ENCODE measurements at regions not wholly inside any gene's neighbourhood (a gene's known extent, or its start where the extent isn't known, plus 50 kb on each side); places are given as distances from the start of the nearest gene placed in this dataset.

DNA sequence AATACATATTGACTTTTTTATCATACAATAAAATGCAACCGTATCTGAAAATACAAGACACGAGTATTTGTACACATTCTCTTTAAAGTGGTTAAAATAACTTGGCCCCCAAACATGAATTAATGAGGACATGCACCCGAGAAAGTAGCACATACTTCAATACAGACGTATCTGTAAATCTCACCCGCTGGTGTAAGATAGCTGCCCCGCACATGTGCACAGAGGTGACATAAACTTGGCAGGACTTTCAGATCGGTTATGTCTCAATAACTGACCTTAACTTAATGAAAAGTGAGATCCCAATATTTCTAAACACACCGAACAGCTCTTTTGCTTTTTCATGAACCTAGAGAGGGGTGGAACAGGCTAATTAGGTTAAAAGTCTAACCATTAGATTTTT, 91.5 kb upstream of the RPS6KA2 start:
- Histone ChIP-seq H3K4me3 (ENCODE audit: insufficient read depth in 1 of 2, low read depth in 1 of 2, low read length in 2 of 2) (no peak overlapping the region), H3K79me1 (replicated peaks; ENCODE audit: low read length, poor library complexity, severe bottlenecking) (no peaks in the 10 kb centered on the region), H4K8ac (ENCODE audit: low read length) (no peak overlapping the region), H2BK12ac (ENCODE audit: low read length in 2 of 2) (no peak overlapping the region), H4K91ac (ENCODE audit: low read length) (no peak overlapping the region), H3K4me2 (ENCODE audit: low read length, poor library complexity, severe bottlenecking) (no peak overlapping the region), H3K23ac (ENCODE audit: low read length in 2 of 2) (no peak overlapping the region), H2AK5ac (ENCODE audit: low read length, severe bottlenecking) (no peak overlapping the region), H3K18ac (ENCODE audit: low read depth in 1 of 2, low read length in 2 of 2) (no peak overlapping the region), H2AFZ (ENCODE audit: low read depth, low read length) (no peak overlapping the region), H3K9ac (ENCODE audit: low read length) (no peak overlapping the region), H3K36me3 (ENCODE audit: control insufficient read depth in 1 of 2, insufficient read depth in 2 of 2, low read depth in 1 of 2, low read length in 2 of 2) (peaks cover 0 to 2% of the 10 kb centered on the region in 2 experiments), H3K27ac (ENCODE audit: low read length, poor library complexity, severe bottlenecking) (no peak overlapping the region), H3K4me1 (ENCODE audit: control insufficient read depth, insufficient read depth, low read depth, low read length) (no peaks in the 10 kb centered on the region), H3K27me3 (ENCODE audit: control insufficient read depth in 1 of 2, insufficient read depth in 1 of 2, low read length in 2 of 2) (peaks cover 0 to 5% of the 10 kb centered on the region in 2 experiments), H3K4ac (ENCODE audit: low read depth in 1 of 2, low read length in 2 of 2) (no peak overlapping the region), H2BK15ac (ENCODE audit: low read depth, poor library complexity, severe bottlenecking) (no peak overlapping the region), H3K14ac (ENCODE audit: low read length in 2 of 2) (no peak overlapping the region), H2BK5ac (ENCODE audit: low read depth, low read length, poor library complexity, severe bottlenecking) (no peak overlapping the region), H3K9me3 (ENCODE audit: control insufficient read depth, low read length) (no peaks in the 10 kb centered on the region), H2BK120ac (ENCODE audit: low read depth, low read length) (no peak overlapping the region)
- WGBS: 84% methylated on average over 6 of the region's 8 CpGs
- DNase-seq: no peak

DNA sequence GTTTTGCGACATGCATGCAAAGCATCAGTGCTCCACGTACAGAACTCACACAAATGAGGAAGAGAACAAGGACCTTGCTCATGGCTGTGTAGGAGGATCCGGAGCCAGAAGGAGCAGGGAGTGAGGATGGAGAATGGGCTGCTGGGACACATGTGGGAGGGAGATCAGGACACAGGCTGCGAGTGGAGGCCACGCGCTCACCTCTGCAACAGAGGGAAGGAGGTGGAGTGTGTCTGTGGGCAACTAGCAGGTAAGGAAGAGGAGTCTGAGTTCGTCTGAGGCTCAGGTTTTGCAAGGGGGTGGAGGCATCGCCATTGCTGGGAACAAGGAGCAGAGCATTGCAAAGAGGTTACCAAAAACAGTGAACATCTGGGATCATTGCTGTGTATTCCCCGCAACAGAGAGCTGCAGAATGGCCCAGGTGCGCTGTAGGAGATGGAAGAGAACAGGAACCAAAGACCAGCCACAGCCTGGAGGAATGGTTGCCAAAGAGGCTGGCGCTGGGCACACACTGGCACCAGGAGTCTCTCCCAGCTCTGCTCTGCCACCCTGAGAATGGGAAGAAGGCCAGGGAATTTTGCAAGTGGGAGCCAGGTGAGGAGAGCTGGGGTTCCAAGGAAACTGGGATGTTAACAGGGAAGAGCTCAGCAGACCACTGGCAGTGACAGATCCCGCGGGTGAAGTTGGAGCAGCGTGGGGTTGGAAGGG, 90.0 kb upstream of the RPS6KA2 start:
- H4K91ac ChIP-seq (ENCODE audit: low read length): no peak overlapping the region
- H3K9me3 ChIP-seq (ENCODE audit: control insufficient read depth, low read length): no peaks in the 10 kb centered on the region
- no peak overlapping the region for H3K4me2 ChIP-seq (ENCODE audit: low read length, poor library complexity, severe bottlenecking)
- no peak overlapping the region for H3K9ac ChIP-seq (ENCODE audit: low read length)
- no peak overlapping the region for H3K4ac ChIP-seq (ENCODE audit: low read depth in 1 of 2, low read length in 2 of 2)
- no peak overlapping the region for H2BK120ac ChIP-seq (ENCODE audit: low read depth, low read length)
- no peak overlapping the region for H3K23ac ChIP-seq (ENCODE audit: low read length in 2 of 2)
- H3K14ac ChIP-seq (ENCODE audit: low read length in 2 of 2): no peak overlapping the region
- no peak overlapping the region for H2BK12ac ChIP-seq (ENCODE audit: low read length in 2 of 2)
- no peak for DNase-seq
- WGBS: 88% methylated on average over 14 of the region's 14 CpGs
- H3K27ac ChIP-seq (ENCODE audit: low read length, poor library complexity, severe bottlenecking): no peak overlapping the region
- H3K18ac ChIP-seq (ENCODE audit: low read depth in 1 of 2, low read length in 2 of 2): no peak overlapping the region
- no peaks in the 10 kb centered on the region for H3K79me1 ChIP-seq (replicated peaks; ENCODE audit: low read length, poor library complexity, severe bottlenecking)
- no peaks in the 10 kb centered on the region for H3K36me3 ChIP-seq (ENCODE audit: control insufficient read depth in 1 of 2, insufficient read depth in 2 of 2, low read depth in 1 of 2, low read length in 2 of 2)
- H3K4me1 ChIP-seq (ENCODE audit: control insufficient read depth, insufficient read depth, low read depth, low read length): no peaks in the 10 kb centered on the region
- no peak overlapping the region for H2BK5ac ChIP-seq (ENCODE audit: low read depth, low read length, poor library complexity, severe bottlenecking)
- H2BK15ac ChIP-seq (ENCODE audit: low read depth, poor library complexity, severe bottlenecking): no peak overlapping the region
- H2AK5ac ChIP-seq (ENCODE audit: low read length, severe bottlenecking): no peak overlapping the region
- H2AFZ ChIP-seq (ENCODE audit: low read depth, low read length): no peak overlapping the region
- H3K27me3 ChIP-seq (ENCODE audit: control insufficient read depth in 1 of 2, insufficient read depth in 1 of 2, low read length in 2 of 2): peaks cover 0 to 5% of the 10 kb centered on the region in 2 experiments
- H4K8ac ChIP-seq (ENCODE audit: low read length): no peak overlapping the region
- H3K4me3 ChIP-seq (ENCODE audit: insufficient read depth in 1 of 2, low read depth in 1 of 2, low read length in 2 of 2): no peak overlapping the region

- Histone ChIP-seq H3K27ac (ENCODE audit: low read length, poor library complexity, severe bottlenecking) (no peak overlapping the region), H2BK5ac (ENCODE audit: low read depth, low read length, poor library complexity, severe bottlenecking) (no peak overlapping the region)
- WGBS: 87% methylated on average over 8 of the region's 8 CpGs
These were observed 88.9 kb upstream of the RPS6KA2 start for GRCh38 chr6:166715992-166716391.

GRCh38 chr6:166715065-166715464, 88.0 kb upstream of the RPS6KA2 start:
- H3K23ac ChIP-seq (ENCODE audit: low read length in 2 of 2): no peak overlapping the region
- H3K4ac ChIP-seq (ENCODE audit: low read depth in 1 of 2, low read length in 2 of 2): no peak overlapping the region
- H3K9me3 ChIP-seq (ENCODE audit: control insufficient read depth, low read length): peaks cover 4% of the 10 kb centered on the region
- WGBS: 93% methylated on average over 7 of the region's 7 CpGs
- H2BK120ac ChIP-seq (ENCODE audit: low read depth, low read length): no peak overlapping the region
- H3K18ac ChIP-seq (ENCODE audit: low read depth in 1 of 2, low read length in 2 of 2): no peak overlapping the region
- no peak overlapping the region for H2BK5ac ChIP-seq (ENCODE audit: low read depth, low read length, poor library complexity, severe bottlenecking)
- no peak overlapping the region for H3K4me3 ChIP-seq (ENCODE audit: insufficient read depth in 1 of 2, low read depth in 1 of 2, low read length in 2 of 2)
- H3K27me3 ChIP-seq (ENCODE audit: control insufficient read depth in 1 of 2, insufficient read depth in 1 of 2, low read length in 2 of 2): peaks cover 0 to 5% of the 10 kb centered on the region in 2 experiments
- no peak overlapping the region for H2BK15ac ChIP-seq (ENCODE audit: low read depth, poor library complexity, severe bottlenecking)
- H3K79me1 ChIP-seq (replicated peaks; ENCODE audit: low read length, poor library complexity, severe bottlenecking): no peaks in the 10 kb centered on the region
- no peak overlapping the region for H3K14ac ChIP-seq (ENCODE audit: low read length in 2 of 2)
- no peak overlapping the region for H2BK12ac ChIP-seq (ENCODE audit: low read length in 2 of 2)
- H3K4me2 ChIP-seq (ENCODE audit: low read length, poor library complexity, severe bottlenecking): no peak overlapping the region
- H3K36me3 ChIP-seq (ENCODE audit: control insufficient read depth in 1 of 2, insufficient read depth in 2 of 2, low read depth in 1 of 2, low read length in 2 of 2): no peaks in the 10 kb centered on the region
- H2AK5ac ChIP-seq (ENCODE audit: low read length, severe bottlenecking): no peak overlapping the region
- no peaks in the 10 kb centered on the region for H3K4me1 ChIP-seq (ENCODE audit: control insufficient read depth, insufficient read depth, low read depth, low read length)
- H3K9ac ChIP-seq (ENCODE audit: low read length): no peak overlapping the region
- no peak overlapping the region for H3K27ac ChIP-seq (ENCODE audit: low read length, poor library complexity, severe bottlenecking)
- no peak overlapping the region for H2AFZ ChIP-seq (ENCODE audit: low read depth, low read length)
- H4K91ac ChIP-seq (ENCODE audit: low read length): no peak overlapping the region
- no peak overlapping the region for H4K8ac ChIP-seq (ENCODE audit: low read length)
- DNase-seq: no peak

More at GRCh38 chr6:166715992-166716391, 88.9 kb upstream of the RPS6KA2 start:
- no peak overlapping the region for H2BK15ac ChIP-seq (ENCODE audit: low read depth, poor library complexity, severe bottlenecking)
- no peak overlapping the region for H3K4ac ChIP-seq (ENCODE audit: low read depth in 1 of 2, low read length in 2 of 2)
- no peak overlapping the region for H4K8ac ChIP-seq (ENCODE audit: low read length)
- H3K4me1 ChIP-seq (ENCODE audit: control insufficient read depth, insufficient read depth, low read depth, low read length): no peaks in the 10 kb centered on the region
- no peak overlapping the region for H3K23ac ChIP-seq (ENCODE audit: low read length in 2 of 2)
- H4K91ac ChIP-seq (ENCODE audit: low read length): no peak overlapping the region
- no peak overlapping the region for H2AFZ ChIP-seq (ENCODE audit: low read depth, low read length)
- H3K4me2 ChIP-seq (ENCODE audit: low read length, poor library complexity, severe bottlenecking): no peak overlapping the region
- H3K36me3 ChIP-seq (ENCODE audit: control insufficient read depth in 1 of 2, insufficient read depth in 2 of 2, low read depth in 1 of 2, low read length in 2 of 2): no peaks in the 10 kb centered on the region
- H3K27me3 ChIP-seq (ENCODE audit: control insufficient read depth in 1 of 2, insufficient read depth in 1 of 2, low read length in 2 of 2): peaks cover 0 to 5% of the 10 kb centered on the region in 2 experiments
- H3K4me3 ChIP-seq (ENCODE audit: insufficient read depth in 1 of 2, low read depth in 1 of 2, low read length in 2 of 2): no peak overlapping the region
- H3K79me1 ChIP-seq (replicated peaks; ENCODE audit: low read length, poor library complexity, severe bottlenecking): no peaks in the 10 kb centered on the region
- no peak overlapping the region for H3K18ac ChIP-seq (ENCODE audit: low read depth in 1 of 2, low read length in 2 of 2)
- no peak for DNase-seq
- no peak overlapping the region for H2BK12ac ChIP-seq (ENCODE audit: low read length in 2 of 2)
- no peak overlapping the region for H3K9ac ChIP-seq (ENCODE audit: low read length)
- no peak overlapping the region for H2BK120ac ChIP-seq (ENCODE audit: low read depth, low read length)
- H3K9me3 ChIP-seq (ENCODE audit: control insufficient read depth, low read length): peaks cover 4% of the 10 kb centered on the region
- no peak overlapping the region for H2AK5ac ChIP-seq (ENCODE audit: low read length, severe bottlenecking)
- H3K14ac ChIP-seq (ENCODE audit: low read length in 2 of 2): no peak overlapping the region

Measured in mesenchymal stem cell (in vitro differentiated cells and primary cell).